ENCODE measurements at regions not wholly inside any gene's neighbourhood (a gene's known extent, or its start where the extent isn't known, plus 50 kb on each side); places are given as distances from the start of the nearest gene placed in this dataset.

GRCh38 chr2:156673333-156673615 is 237.1 kb downstream of the GPD2 start:
- H3K4me2 ChIP-seq (ENCODE audit: low read length) = no peak overlapping the region
- no peak for TF ChIP-seq POLR2AphosphoS5 (IDR thresholded peaks at IDR 0.05)
- no peak for TF ChIP-seq TAF1 (IDR thresholded peaks at IDR 0.05; ENCODE audit: low read depth)
- no peak for TF ChIP-seq MXI1 (conservative IDR thresholded peaks at IDR 0.05; ENCODE audit: poor library complexity, severe bottlenecking)
- no peak for TF ChIP-seq SMC3 (conservative IDR thresholded peaks at IDR 0.05; ENCODE audit: poor library complexity)
- no peaks in the 10 kb centered on the region for H3K27me3 ChIP-seq (ENCODE audit: insufficient read depth, low read depth, low read length)
- no peak overlapping the region for H3K27ac ChIP-seq (ENCODE audit: low read length)
- no peaks in the 10 kb centered on the region for H3F3A ChIP-seq (ENCODE audit: insufficient read depth, low read length, poor library complexity, severe bottlenecking)
- no peak overlapping the region for H2AFZ ChIP-seq (ENCODE audit: low read depth, low read length)
- no peaks in the 10 kb centered on the region for H3K36me3 ChIP-seq (ENCODE audit: insufficient read depth, low read length)
- no peaks in the 10 kb centered on the region for H4K20me1 ChIP-seq (ENCODE audit: insufficient read depth)
- H3K9ac ChIP-seq (ENCODE audit: low read length) = no peak overlapping the region
- H3K9me2 ChIP-seq (ENCODE audit: insufficient read depth, low read length) = no peaks in the 10 kb centered on the region
- no peak overlapping the region for H3K4me3 ChIP-seq (ENCODE audit: low read length)
- H3K79me2 ChIP-seq (replicated peaks; ENCODE audit: insufficient read depth, low read length) = no peaks in the 10 kb centered on the region
- no peaks in the 10 kb centered on the region for H3K9me3 ChIP-seq (ENCODE audit: low read length)

- Histone ChIP-seq H3K27ac (ENCODE audit: low read length) (no peak overlapping the region), H4K20me1 (ENCODE audit: insufficient read depth) (no peaks in the 10 kb centered on the region), H3K27me3 (ENCODE audit: insufficient read depth, low read depth, low read length) (no peaks in the 10 kb centered on the region), H3K9me2 (ENCODE audit: insufficient read depth, low read length) (no peaks in the 10 kb centered on the region), H3K4me3 (ENCODE audit: low read length) (no peak overlapping the region), H3K4me2 (ENCODE audit: low read length) (no peak overlapping the region), H3K36me3 (ENCODE audit: insufficient read depth, low read length) (no peaks in the 10 kb centered on the region), H2AFZ (ENCODE audit: low read depth, low read length) (no peak overlapping the region), H3K9me3 (ENCODE audit: low read length) (no peaks in the 10 kb centered on the region), H3K79me2 (replicated peaks; ENCODE audit: insufficient read depth, low read length) (no peaks in the 10 kb centered on the region), H3K9ac (ENCODE audit: low read length) (no peak overlapping the region), H3F3A (ENCODE audit: insufficient read depth, low read length, poor library complexity, severe bottlenecking) (no peaks in the 10 kb centered on the region)
- TF ChIP-seq REST (IDR thresholded peaks at IDR 0.05; ENCODE audit: borderline replicate concordance) (no peak), TAF1 (IDR thresholded peaks at IDR 0.05; ENCODE audit: low read depth) (no peak), POLR2AphosphoS5 (IDR thresholded peaks at IDR 0.05) (no peak), SMC3 (conservative IDR thresholded peaks at IDR 0.05; ENCODE audit: poor library complexity) (no peak), EZH2 (IDR thresholded peaks at IDR 0.05; ENCODE audit: borderline replicate concordance, insufficient read depth, low read length, poor library complexity, severe bottlenecking) (no peak), EP300 (conservative IDR thresholded peaks at IDR 0.05; ENCODE audit: poor library complexity, severe bottlenecking) (no peak), MXI1 (conservative IDR thresholded peaks at IDR 0.05; ENCODE audit: poor library complexity, severe bottlenecking) (no peak), RAD21 (conservative IDR thresholded peaks at IDR 0.05) (no peak), CTCF (IDR thresholded peaks at IDR 0.05; ENCODE audit: poor library complexity, severe bottlenecking) (no peak)
Observed at GRCh38 chr2:156673981-156674380, 237.8 kb downstream of the GPD2 start.

- H2AFZ ChIP-seq (ENCODE audit: low read depth, low read length) = no peak overlapping the region
- no peak overlapping the region for H3K4me2 ChIP-seq (ENCODE audit: low read length)
- H4K20me1 ChIP-seq (ENCODE audit: insufficient read depth) = no peaks in the 10 kb centered on the region
- H3K36me3 ChIP-seq (ENCODE audit: insufficient read depth, low read length) = no peaks in the 10 kb centered on the region
- H3K4me3 ChIP-seq (ENCODE audit: low read length) = no peak overlapping the region
- TF ChIP-seq MXI1 (conservative IDR thresholded peaks at IDR 0.05; ENCODE audit: poor library complexity, severe bottlenecking) = no peak
- no peak for TF ChIP-seq TAF1 (IDR thresholded peaks at IDR 0.05; ENCODE audit: low read depth)
- TF ChIP-seq EP300 (conservative IDR thresholded peaks at IDR 0.05; ENCODE audit: poor library complexity, severe bottlenecking) = no peak
- no peak for TF ChIP-seq POLR2AphosphoS5 (IDR thresholded peaks at IDR 0.05)
- no peak for TF ChIP-seq RAD21 (conservative IDR thresholded peaks at IDR 0.05)
- no peak for TF ChIP-seq EZH2 (IDR thresholded peaks at IDR 0.05; ENCODE audit: borderline replicate concordance, insufficient read depth, low read length, poor library complexity, severe bottlenecking)
- H3K27me3 ChIP-seq (ENCODE audit: insufficient read depth, low read depth, low read length) = no peaks in the 10 kb centered on the region
- H3K27ac ChIP-seq (ENCODE audit: low read length) = no peak overlapping the region
- no peaks in the 10 kb centered on the region for H3K9me3 ChIP-seq (ENCODE audit: low read length)
- no peaks in the 10 kb centered on the region for H3K79me2 ChIP-seq (replicated peaks; ENCODE audit: insufficient read depth, low read length)
- no peaks in the 10 kb centered on the region for H3F3A ChIP-seq (ENCODE audit: insufficient read depth, low read length, poor library complexity, severe bottlenecking)
- no peak overlapping the region for H3K9ac ChIP-seq (ENCODE audit: low read length)
- H3K9me2 ChIP-seq (ENCODE audit: insufficient read depth, low read length) = no peaks in the 10 kb centered on the region
Observed at GRCh38 chr2:156675896-156676295, 239.7 kb downstream of the GPD2 start.
